ENCODE measurements at regions not wholly inside any gene's neighbourhood (a gene's known extent, or its start where the extent isn't known, plus 50 kb on each side); places are given as distances from the start of the nearest gene placed in this dataset.

DNA sequence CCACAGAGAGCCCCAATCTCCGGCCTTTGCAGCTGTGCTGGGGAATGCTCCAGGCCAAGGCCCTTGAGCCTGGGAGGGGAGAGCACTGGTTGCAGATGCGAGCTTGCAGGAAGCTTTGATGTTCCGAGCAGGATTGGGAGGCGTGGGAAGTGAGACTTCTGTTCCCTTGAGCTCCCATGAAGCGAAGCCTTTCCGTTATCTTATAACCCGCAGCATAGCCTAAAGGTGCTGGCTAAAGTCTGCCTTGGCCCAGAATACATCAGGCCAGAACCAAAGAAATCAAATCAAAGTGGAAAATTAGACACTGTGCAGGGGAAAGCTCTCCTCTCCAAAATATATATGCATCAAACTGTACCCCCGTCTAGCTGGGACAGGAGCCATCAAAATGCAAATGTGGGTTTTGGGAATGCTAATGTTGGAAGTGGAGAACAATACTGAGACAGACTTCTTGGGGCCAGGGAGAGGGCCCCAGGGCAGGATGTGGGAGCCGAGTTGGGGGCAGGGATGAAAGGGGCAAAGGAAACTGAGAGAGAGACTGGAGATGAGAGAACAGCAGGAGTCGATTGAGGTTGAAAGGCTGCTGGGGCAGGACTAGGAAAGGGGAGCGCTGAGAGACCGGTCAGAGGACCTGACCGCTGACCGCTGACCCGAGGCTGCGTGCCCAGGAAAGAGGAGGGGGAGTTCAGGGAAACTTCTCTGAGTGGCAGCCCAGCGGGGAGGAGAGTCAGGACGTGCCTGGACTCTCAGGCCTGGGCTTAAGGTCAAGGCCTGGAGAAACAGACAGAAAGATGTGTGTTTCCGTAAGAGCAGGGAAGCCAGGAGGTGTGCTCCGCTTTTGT, 152.2 kb upstream of the PARP11 start:
- DNase-seq (ENCODE audit: low spot score): no peak
- no TSS peak for BruUV-seq (replicated peaks)
- Histone ChIP-seq H3K4me3 (ENCODE audit: low read depth, low read length, poor library complexity, severe bottlenecking) (no peak overlapping the region), H3K27ac (ENCODE audit: low read depth, low read length, poor library complexity, severe bottlenecking) (no peak overlapping the region), H3K9me3 (ENCODE audit: low read depth, low read length, poor library complexity, severe bottlenecking) (no peaks in the 10 kb centered on the region), H3K4me1 (ENCODE audit: insufficient read depth, low read length, poor library complexity, severe bottlenecking) (no peaks in the 10 kb centered on the region), H3K36me3 (ENCODE audit: insufficient read depth, low read length, poor library complexity, severe bottlenecking) (no peaks in the 10 kb centered on the region), H3K27me3 (replicated peaks; ENCODE audit: insufficient read depth, low read depth, low read length, poor library complexity) (peaks cover 8% of the 10 kb centered on the region)
- TF ChIP-seq EZH2 (IDR thresholded peaks at IDR 0.05; ENCODE audit: borderline replicate concordance, low read depth, low read length, poor library complexity, severe bottlenecking): no peak
- TF ChIP-seq CTCF (conservative IDR thresholded peaks at IDR 0.05; ENCODE audit: low read depth, low read length): no peak
- intact Hi-C loops (cut with micrococcal nuclease; ENCODE audit: unreplicated experiment): no loop called here
- ChIA-PET POLR2A (ENCODE audit: low non-redundant PET) (no interaction called here), CTCF (no interaction called here)

DNA sequence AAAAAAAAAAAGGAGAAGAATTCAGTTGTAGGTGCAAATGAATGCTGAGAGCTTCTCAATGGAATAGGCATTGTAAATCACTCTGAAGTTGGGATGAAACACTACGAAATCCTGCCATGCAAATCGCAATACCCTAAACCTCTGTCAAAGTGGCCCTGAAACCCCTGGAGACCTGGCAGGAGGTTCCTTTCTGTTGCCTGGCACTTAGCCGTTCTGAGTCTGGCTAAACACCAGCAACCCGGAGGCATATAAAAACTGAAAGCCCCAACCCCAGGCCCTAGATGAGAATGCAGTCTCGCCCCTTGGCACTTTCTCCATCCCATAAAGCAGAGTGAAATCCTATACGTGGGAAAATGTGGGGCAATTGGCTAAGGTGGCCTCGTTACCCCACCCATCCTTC, 151.5 kb upstream of the PARP11 start:
- no TSS peak for BruUV-seq (replicated peaks)
- CTCF ChIA-PET: no interaction called here
- intact Hi-C loops (cut with micrococcal nuclease; ENCODE audit: unreplicated experiment): no loop called here
- no peak for TF ChIP-seq EZH2 (IDR thresholded peaks at IDR 0.05; ENCODE audit: borderline replicate concordance, low read depth, low read length, poor library complexity, severe bottlenecking)
- no peak for TF ChIP-seq CTCF (conservative IDR thresholded peaks at IDR 0.05; ENCODE audit: low read depth, low read length)
- no peaks in the 10 kb centered on the region for H3K9me3 ChIP-seq (ENCODE audit: low read depth, low read length, poor library complexity, severe bottlenecking)
- H3K27ac ChIP-seq (ENCODE audit: low read depth, low read length, poor library complexity, severe bottlenecking): no peak overlapping the region
- POLR2A ChIA-PET (ENCODE audit: low non-redundant PET): no interaction called here
- no peaks in the 10 kb centered on the region for H3K4me1 ChIP-seq (ENCODE audit: insufficient read depth, low read length, poor library complexity, severe bottlenecking)
- peaks cover 1% of the 10 kb centered on the region for H3K27me3 ChIP-seq (replicated peaks; ENCODE audit: insufficient read depth, low read depth, low read length, poor library complexity)
- no peak for DNase-seq (ENCODE audit: low spot score)
- no peak overlapping the region for H3K4me3 ChIP-seq (ENCODE audit: low read depth, low read length, poor library complexity, severe bottlenecking)
- no peaks in the 10 kb centered on the region for H3K36me3 ChIP-seq (ENCODE audit: insufficient read depth, low read length, poor library complexity, severe bottlenecking)

- Histone ChIP-seq H3K36me3 (ENCODE audit: insufficient read depth, low read length, poor library complexity, severe bottlenecking) (no peaks in the 10 kb centered on the region), H3K27ac (ENCODE audit: low read depth, low read length, poor library complexity, severe bottlenecking) (no peak overlapping the region), H3K27me3 (replicated peaks; ENCODE audit: insufficient read depth, low read depth, low read length, poor library complexity) (no peaks in the 10 kb centered on the region), H3K4me1 (ENCODE audit: insufficient read depth, low read length, poor library complexity, severe bottlenecking) (no peaks in the 10 kb centered on the region), H3K4me3 (ENCODE audit: low read depth, low read length, poor library complexity, severe bottlenecking) (no peak overlapping the region), H3K9me3 (ENCODE audit: low read depth, low read length, poor library complexity, severe bottlenecking) (no peaks in the 10 kb centered on the region)
- TF ChIP-seq CTCF (conservative IDR thresholded peaks at IDR 0.05; ENCODE audit: low read depth, low read length) (no peak), EZH2 (IDR thresholded peaks at IDR 0.05; ENCODE audit: borderline replicate concordance, low read depth, low read length, poor library complexity, severe bottlenecking) (no peak)
- ChIA-PET CTCF (no interaction called here), POLR2A (ENCODE audit: low non-redundant PET) (no interaction called here)
- DNase-seq (ENCODE audit: low spot score): no peak
- intact Hi-C loops (cut with micrococcal nuclease; ENCODE audit: unreplicated experiment): no loop called here
- BruUV-seq (replicated peaks): no TSS peak
Measured at GRCh38 chr12:4015225-4016091, 142.3 kb upstream of the PARP11 start.

All from A673 (cell line).